GM19238 (cell line): ENCODE measurements at regions not wholly inside any gene's neighbourhood (a gene's known extent, or its start where the extent isn't known, plus 50 kb on each side); places are given as distances from the start of the nearest gene placed in this dataset.
"Not testable (repeated sequence)": the region's sequence is repeated elsewhere in the genome, so short reads cannot be mapped to it uniquely, and the experiment has no call there.

ENCODE experiments used
- DNase-seq: peaks from one replicate; pipeline ENCODE4 v3.0.0; 2011; ENCODE audit warnings: low spot score; ENCODE audit not compliant: insufficient read length

DNA sequence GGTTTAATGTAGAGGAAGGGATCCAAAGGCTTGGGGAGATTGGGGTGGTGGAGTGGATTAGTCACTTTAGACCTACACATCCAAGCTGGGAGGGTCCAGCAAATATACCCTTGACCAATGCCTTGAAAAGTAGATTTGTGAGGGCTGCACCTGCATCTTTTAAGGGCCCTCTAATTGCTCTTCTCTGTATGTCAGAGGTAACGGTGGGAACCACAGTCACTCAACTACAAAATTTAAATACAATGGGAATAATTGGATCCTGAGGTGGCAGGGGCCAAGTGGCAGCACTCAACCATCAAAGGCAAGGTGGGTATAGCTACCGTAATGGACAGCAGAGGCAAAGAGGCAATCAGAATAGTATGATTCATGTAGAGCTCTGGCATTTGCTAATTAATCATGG lies 833.7 kb upstream of the ARRDC3 start:
- not testable (repeated sequence) for DNase-seq

DNA sequence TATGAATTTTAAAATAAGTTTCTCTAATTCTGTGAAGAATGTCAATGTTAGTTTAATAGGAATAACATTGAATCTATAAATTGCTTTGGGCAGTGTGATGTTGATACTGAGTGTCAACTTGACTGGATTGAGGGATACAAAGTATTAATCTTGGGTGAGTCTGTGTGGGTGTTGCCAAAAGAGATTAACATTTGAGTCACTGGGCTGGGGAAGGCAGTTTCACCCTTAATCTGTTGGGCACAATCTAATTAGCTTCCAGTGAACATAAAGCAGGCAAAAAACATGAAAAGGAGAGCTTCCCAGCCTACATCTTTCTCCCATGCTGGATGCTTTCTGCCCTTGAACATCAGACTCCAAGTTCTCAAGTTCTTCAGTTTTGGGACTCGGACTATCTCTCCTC lies 832.0 kb upstream of the ARRDC3 start:
- DNase-seq, result no peak

GRCh38 chr5:92208265-92208664 lies 825.1 kb upstream of the ARRDC3 start:
- no peak for DNase-seq

GRCh38 chr5:92207151-92207550 lies 824.0 kb upstream of the ARRDC3 start:
- no peak for DNase-seq

GRCh38 chr5:92206681-92207080 lies 823.6 kb upstream of the ARRDC3 start:
- DNase-seq, result no peak

DNA sequence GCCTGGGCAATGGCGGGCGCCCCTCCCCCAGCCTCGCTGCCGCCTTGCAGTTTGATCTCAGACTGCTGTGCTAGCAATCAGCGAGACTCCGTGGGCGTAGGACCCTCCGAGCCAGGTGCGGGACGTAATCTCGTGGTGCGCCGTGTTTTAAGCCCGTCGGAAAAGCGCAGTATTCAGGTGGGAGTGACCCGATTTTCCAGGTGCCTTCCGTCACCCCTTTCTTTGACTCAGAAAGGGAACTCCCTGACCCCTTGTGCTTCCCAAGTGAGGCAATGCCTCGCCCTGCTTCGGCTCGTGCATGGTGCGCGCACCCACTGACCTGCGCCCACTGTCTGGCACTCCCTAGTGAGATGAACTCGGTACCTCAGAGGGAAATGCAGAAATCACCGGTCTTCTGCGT lies 815.9 kb upstream of the ARRDC3 start:
- DNase-seq, result not testable (repeated sequence)

GRCh38 chr5:92181656-92182055 lies 798.5 kb upstream of the ARRDC3 start:
- DNase-seq, result no peak

GRCh38 chr5:92180391-92180790 lies 797.3 kb upstream of the ARRDC3 start:
- DNase-seq, result no peak

GRCh38 chr5:92179651-92180050 lies 796.5 kb upstream of the ARRDC3 start:
- DNase-seq, result no peak

DNA sequence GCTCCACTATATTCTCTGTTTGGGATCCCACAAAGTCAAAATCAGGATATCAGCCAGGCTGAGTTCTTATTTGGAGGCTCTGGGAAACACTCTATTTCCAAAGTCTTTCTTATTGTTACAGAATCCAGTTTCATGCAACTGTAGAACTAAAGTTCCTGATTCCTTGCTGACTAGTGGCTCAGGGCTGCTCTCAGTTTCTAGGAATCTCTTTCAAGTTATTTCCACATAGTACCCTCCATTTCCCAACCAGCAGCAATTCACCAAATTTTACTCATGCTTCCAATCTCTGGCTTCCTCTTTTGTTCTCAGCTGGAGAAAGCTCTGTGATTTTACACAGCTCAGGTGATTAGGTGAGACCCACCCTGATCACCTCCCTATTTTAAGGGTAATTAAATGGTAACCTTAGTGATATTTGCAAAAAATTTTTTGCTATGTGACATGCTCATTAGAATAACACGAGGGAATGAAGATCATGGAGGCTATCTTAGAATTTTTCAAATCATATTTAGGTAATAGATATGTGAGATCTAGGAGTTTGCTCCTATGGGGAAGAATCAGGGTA lies 794.9 kb upstream of the ARRDC3 start:
- no peak for DNase-seq

GRCh38 chr5:92163906-92164305 lies 780.8 kb upstream of the ARRDC3 start:
- no peak for DNase-seq

GRCh38 chr5:92147798-92148197 lies 764.7 kb upstream of the ARRDC3 start:
- no peak for DNase-seq

DNA sequence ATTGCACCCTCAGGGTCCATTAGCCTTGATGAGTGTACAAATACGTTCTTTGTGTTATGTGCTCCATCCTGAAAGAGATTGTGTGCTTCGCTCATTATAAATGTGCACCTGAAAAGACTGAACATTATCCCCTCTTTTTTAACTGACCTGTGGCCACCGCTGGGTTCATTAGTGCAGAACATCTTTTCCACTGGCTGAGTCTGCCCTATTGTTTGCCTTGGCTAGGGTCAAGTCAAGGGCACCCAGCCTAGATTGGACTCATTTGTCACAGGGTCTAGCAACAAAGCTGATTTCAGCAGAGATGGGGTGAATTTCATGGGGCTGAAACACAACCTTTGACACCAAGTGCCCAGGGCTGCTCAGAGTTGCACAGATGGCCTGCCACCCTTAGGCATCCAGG lies 764.1 kb upstream of the ARRDC3 start:
- no peak for DNase-seq

DNA sequence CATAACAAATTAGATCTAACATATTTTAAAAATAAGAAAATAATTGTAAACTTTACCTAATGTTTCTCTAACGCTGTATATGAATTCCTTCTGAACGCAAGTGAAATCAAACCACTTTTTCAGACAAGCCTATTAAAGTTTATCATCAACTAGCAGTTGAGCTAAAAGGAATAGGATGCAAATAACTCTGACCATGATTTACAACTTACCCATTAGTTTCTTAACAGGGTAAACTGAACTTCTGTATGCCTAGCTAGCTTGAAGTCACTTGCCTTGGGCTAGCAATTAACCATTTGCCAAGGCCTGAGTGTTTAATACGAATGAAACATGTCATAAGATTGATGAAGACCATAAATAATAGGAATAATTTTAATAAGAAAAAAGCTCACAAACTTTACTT lies 762.7 kb upstream of the ARRDC3 start:
- DNase-seq, result no peak

GRCh38 chr5:92144824-92145223 lies 761.7 kb upstream of the ARRDC3 start:
- no peak for DNase-seq

DNA sequence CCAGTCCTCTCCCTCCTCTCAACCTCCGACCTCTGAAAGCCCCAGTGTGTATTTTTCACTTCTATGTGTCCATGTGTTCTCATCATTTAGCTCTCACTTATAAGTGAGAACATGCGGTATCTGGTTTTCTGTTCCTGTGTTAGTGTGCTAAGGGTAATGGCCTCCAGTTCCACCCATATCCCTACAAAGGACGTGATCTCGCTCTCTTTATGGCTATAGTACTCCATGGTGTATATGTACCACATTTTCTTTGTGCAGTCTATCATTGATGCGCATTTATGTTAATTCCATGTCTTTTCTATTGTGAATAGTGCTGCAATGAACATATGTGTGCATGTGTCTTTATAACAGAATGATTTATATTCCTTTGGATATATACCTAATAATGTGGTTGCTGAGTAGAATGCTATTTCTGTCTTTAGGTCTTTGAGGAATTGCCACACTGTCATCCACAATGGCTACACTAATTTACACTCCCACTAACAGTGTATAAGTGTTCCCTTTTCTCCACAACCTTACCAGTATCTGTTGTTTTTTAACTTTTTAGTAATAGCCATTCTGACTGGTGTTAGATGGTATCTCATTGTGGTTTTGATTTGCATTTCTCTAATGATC lies 749.3 kb upstream of the ARRDC3 start:
- not testable (repeated sequence) for DNase-seq

GRCh38 chr5:92126182-92126581 lies 743.1 kb upstream of the ARRDC3 start:
- no peak for DNase-seq

DNA sequence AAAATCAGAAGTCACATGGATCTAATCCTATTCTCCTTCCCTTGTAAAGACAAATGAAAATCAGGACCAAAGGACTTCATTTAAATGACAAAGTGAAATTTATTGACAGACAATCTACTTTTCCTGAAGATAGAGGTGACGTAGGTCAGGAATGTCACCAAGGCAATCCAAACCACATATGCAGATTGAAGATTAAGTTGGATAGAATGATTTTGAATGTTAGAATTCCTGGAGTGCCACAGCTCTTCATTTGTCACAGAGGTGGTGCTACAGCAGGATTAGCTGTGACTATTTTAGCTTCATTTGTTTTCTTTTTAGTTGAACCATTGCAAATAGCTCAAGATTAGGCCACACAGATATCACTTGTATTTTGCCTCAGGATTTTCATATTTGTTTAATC lies 736.0 kb upstream of the ARRDC3 start:
- no peak for DNase-seq

DNA sequence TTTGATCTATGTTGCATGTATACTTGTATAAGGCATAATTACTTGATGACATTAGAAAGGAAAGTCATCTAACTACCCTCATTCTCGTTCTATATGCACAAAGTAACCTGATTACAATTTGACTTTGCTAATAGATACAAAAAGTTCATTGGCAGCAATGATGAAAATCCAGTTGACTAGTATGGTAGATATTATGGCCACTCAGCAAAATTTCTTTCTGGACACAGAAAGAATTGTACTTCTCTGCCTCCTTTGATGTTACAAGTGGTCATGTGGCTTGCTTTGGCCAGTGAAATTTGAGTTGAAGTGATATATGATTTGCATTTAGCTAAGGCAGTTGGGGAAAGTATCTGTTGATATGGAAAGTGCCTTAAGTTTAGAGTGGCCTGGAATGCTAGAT lies 723.7 kb upstream of the ARRDC3 start:
- DNase-seq, result no peak

- DNase-seq, result no peak
These were observed 721.0 kb upstream of the ARRDC3 start for GRCh38 chr5:92104126-92104525.

DNA sequence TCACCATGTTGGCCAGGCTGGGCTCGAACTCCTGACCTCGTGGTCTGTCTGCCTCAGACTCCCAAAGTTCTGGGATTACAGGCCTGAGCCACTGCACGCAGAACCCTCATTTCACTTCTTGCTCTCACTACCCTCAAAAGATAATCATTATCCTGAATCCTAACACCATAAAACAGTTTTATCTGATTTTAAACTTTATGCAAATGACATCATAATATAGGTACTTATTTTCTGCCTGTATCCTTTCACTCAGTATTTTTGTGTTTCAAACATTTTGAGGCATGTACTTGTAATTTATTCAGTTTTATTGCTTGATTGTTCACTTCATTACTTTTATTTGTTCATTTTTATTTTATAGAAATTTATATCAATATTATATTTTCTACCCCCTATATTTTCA lies 719.2 kb upstream of the ARRDC3 start:
- no peak for DNase-seq

- DNase-seq, result no peak
These were observed 709.1 kb upstream of the ARRDC3 start for GRCh38 chr5:92092239-92092638.

- no peak for DNase-seq
These were observed 703.1 kb upstream of the ARRDC3 start for GRCh38 chr5:92086059-92086811.
